Endodermal cell (in vitro differentiated cells): ENCODE measurements at regions not wholly inside any gene's neighbourhood (a gene's known extent, or its start where the extent isn't known, plus 50 kb on each side); places are given as distances from the start of the nearest gene placed in this dataset.

Experiments
- DNase-seq: peaks from one replicate; pipeline ENCODE4 v3.0.0-alpha.2; 2017
- H3K27ac ChIP-seq: 2 replicates; pipeline ENCODE4 v1.5.1; 2013; ENCODE audit warnings: mild to moderate bottlenecking, low read depth, low read length, moderate library complexity
- H3K27me3 ChIP-seq: 2 replicates; pipeline ENCODE4 v1.6.1; 2013; ENCODE audit warnings: mild to moderate bottlenecking, low read length, moderate library complexity; ENCODE audit not compliant: insufficient read depth, control insufficient read depth, poor library complexity, severe bottlenecking
- H3K36me3 ChIP-seq: 2 replicates; pipeline ENCODE4 v1.7.0; 2013; ENCODE audit warnings: mild to moderate bottlenecking, low read length, moderate library complexity; ENCODE audit not compliant: control insufficient read depth, insufficient read depth
- H3K4me1 ChIP-seq: one replicate; pipeline ENCODE4 v1.7.0; 2013; ENCODE audit warnings: low read length; ENCODE audit not compliant: control insufficient read depth, insufficient read depth
- H3K4me3 ChIP-seq: 2 replicates; pipeline ENCODE4 v1.5.1; 2013; ENCODE audit warnings: mild to moderate bottlenecking, low read length, moderate library complexity
- H3K9ac ChIP-seq: 2 replicates; pipeline ENCODE4 v1.6.1; 2013; ENCODE audit warnings: mild to moderate bottlenecking, low read length, moderate library complexity; ENCODE audit not compliant: poor library complexity, severe bottlenecking; ENCODE audit errors: extremely low read depth
- H3K9me3 ChIP-seq: 2 replicates; pipeline ENCODE4 v1.6.1; 2013; ENCODE audit warnings: mild to moderate bottlenecking, low read length, moderate library complexity; ENCODE audit not compliant: control insufficient read depth
- H3K27ac Mint-ChIP-seq: 2 replicates; pipeline ENCODE4 v1.8.0; 2020; ENCODE audit warnings: mixed read lengths
- H3K27me3 Mint-ChIP-seq: 2 replicates; pipeline ENCODE4 v1.8.0; 2021; ENCODE audit warnings: mild to moderate bottlenecking, mixed read lengths; ENCODE audit not compliant: insufficient read depth
- H3K36me3 Mint-ChIP-seq: 2 replicates; pipeline ENCODE4 v1.8.0; 2020; ENCODE audit warnings: low read depth, mixed read lengths
- H3K4me1 Mint-ChIP-seq: 2 replicates; pipeline ENCODE4 v1.8.0; 2020; ENCODE audit warnings: mixed read lengths
- H3K4me3 Mint-ChIP-seq: 2 replicates; pipeline ENCODE4 v1.8.0; 2020; ENCODE audit warnings: mild to moderate bottlenecking, moderate library complexity, mixed read lengths
- H3K9me3 Mint-ChIP-seq: 2 replicates; pipeline ENCODE4 v1.8.0; 2020; ENCODE audit warnings: mild to moderate bottlenecking, mixed read lengths
- WGBS, 2 experiments: methylation state at CpG; one replicate each; pipeline versions ENCODE4 v1.1.5 to v1.1.7; 2013; ENCODE audit warnings: missing lambda C conversion rate in 2 of 2, mixed read lengths in 1 of 2; ENCODE audit not compliant: insufficient coverage in 1 of 2, insufficient read length in 1 of 2; 5-methylcytosine and 5-hydroxymethylcytosine counted together
- TF ChIP-seq, protein P1 (sequence below): fragments of 200-600 bp; sonication (generic); conservative IDR thresholded peaks from 2 replicates; pipeline ENCODE4 v1.5.0; 2021; ENCODE audit warnings: antibody characterized with exemption, mild to moderate bottlenecking

DNA sequence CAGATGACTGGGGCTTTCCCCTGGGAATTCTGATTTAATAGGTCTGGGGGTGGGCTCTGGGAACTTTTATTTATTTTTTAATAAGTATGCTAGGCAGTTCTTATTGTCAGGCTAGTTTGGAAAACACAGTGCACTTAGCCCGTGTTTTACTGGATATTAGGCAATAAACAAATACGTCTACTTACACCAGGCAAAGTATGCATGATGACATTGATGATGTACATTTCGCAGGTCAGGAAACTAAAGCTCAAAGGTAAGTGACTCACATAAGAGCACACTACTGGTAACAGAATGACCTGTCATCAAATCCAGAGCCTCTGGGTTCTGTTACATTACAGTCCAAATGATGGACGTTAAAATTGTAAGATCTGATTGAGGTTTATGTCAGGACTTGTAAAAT is 144.4 kb upstream of the EXOC2 start:
- Histone ChIP-seq H3K27me3 (no peaks in the 10 kb centered on the region), H3K4me3 (no peak overlapping the region), H3K27ac (no peak overlapping the region), H3K4me1 (no peaks in the 10 kb centered on the region), H3K9me3 (peaks cover 8% of the 10 kb centered on the region), H3K36me3 (no peaks in the 10 kb centered on the region), H3K9ac (no peak overlapping the region)
- Mint-ChIP-seq H3K4me1 (no peaks in the 10 kb centered on the region), H3K4me3 (no peak overlapping the region), H3K27me3 (no peaks in the 10 kb centered on the region), H3K27ac (no peak overlapping the region), H3K9me3 (peaks cover 22% of the 10 kb centered on the region), H3K36me3 (no peaks in the 10 kb centered on the region)
- no peak for DNase-seq
- TF ChIP-seq, protein P1, sequence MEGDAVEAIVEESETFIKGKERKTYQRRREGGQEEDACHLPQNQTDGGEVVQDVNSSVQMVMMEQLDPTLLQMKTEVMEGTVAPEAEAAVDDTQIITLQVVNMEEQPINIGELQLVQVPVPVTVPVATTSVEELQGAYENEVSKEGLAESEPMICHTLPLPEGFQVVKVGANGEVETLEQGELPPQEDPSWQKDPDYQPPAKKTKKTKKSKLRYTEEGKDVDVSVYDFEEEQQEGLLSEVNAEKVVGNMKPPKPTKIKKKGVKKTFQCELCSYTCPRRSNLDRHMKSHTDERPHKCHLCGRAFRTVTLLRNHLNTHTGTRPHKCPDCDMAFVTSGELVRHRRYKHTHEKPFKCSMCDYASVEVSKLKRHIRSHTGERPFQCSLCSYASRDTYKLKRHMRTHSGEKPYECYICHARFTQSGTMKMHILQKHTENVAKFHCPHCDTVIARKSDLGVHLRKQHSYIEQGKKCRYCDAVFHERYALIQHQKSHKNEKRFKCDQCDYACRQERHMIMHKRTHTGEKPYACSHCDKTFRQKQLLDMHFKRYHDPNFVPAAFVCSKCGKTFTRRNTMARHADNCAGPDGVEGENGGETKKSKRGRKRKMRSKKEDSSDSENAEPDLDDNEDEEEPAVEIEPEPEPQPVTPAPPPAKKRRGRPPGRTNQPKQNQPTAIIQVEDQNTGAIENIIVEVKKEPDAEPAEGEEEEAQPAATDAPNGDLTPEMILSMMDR: no peak
- 93 to 97% methylated on average over 4 of the region's 4 CpGs for WGBS, 2 experiments

DNA sequence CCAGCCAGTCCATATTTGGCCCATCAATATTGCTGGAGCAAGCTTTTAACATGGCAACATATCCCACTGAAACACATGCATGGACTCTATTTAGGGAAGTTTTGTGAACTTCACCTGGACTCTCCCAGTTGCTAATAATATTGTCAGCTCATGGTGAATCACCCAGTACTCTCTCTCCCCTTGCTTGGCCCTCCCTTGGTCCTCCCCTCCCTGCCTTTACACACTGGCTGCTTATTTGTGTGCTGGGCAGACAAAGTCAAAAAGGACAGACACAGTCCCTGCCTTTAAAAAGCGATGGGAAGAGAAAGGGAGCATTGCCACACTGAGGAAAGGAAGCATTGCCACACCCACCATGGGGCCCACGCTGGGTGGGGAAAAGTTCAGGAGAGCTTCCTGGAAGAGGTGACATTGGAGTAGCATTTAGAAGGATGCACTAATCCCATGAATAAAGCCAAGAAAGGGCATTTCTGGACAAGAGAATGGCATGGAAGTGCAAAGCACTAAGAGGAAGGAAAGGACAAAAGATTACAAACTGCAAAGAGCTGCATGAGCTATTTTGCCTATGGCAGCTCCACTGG is 143.4 kb upstream of the EXOC2 start:
- Mint-ChIP-seq H3K36me3 (no peaks in the 10 kb centered on the region), H3K4me3 (no peak overlapping the region), H3K27me3 (no peaks in the 10 kb centered on the region), H3K27ac (no peak overlapping the region), H3K9me3 (peaks cover 25% of the 10 kb centered on the region), H3K4me1 (no peaks in the 10 kb centered on the region)
- Histone ChIP-seq H3K4me3 (no peak overlapping the region), H3K9me3 (peaks cover 8% of the 10 kb centered on the region), H3K27ac (no peak overlapping the region), H3K27me3 (no peaks in the 10 kb centered on the region), H3K36me3 (no peaks in the 10 kb centered on the region), H3K9ac (no peak overlapping the region), H3K4me1 (no peaks in the 10 kb centered on the region)
- WGBS, 2 experiments: 86 to 89% methylated on average over 2 of the region's 2 CpGs
- DNase-seq: no peak
- TF ChIP-seq, protein P1: no peak

DNA sequence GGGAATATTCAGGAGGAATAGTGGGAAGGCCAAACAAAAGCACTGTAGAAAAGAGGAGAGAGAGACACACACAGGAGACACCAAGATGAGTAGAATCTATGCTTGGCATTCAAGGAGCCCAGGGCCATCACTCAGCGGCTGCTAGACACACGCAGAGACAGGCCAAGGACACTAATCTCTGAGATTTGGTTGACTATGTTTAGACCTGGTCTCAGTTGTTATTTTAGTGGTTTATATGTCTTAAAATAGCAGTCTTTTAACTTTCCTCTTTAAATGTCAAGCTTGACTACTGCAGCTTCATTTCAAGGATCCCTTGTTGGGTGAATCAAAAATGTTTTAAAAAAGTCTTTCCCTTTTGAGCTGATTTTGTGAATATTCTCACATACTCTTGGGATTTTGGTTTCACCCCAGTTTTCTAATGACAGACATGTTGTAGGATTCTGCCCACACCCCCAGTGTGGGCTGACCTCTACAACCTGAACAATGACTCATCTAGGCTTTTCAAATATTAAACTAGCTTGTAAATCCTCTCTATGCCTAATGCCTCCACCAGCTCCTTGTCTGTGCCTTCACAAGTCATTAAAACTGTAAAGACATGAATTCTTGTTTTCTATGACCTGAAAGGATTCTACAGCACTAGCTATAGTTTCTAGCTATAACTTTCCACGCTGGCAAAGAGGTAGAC is 142.7 kb upstream of the EXOC2 start:
- H3K27me3 ChIP-seq: no peaks in the 10 kb centered on the region
- peaks cover 8% of the 10 kb centered on the region for H3K9me3 ChIP-seq
- H3K9me3 Mint-ChIP-seq: peaks cover 25% of the 10 kb centered on the region
- H3K9ac ChIP-seq: no peak overlapping the region
- H3K36me3 Mint-ChIP-seq: no peaks in the 10 kb centered on the region
- no peak overlapping the region for H3K4me3 ChIP-seq
- no peaks in the 10 kb centered on the region for H3K36me3 ChIP-seq
- H3K27me3 Mint-ChIP-seq: peaks cover under 1% of the 10 kb centered on the region
- no peaks in the 10 kb centered on the region for H3K4me1 ChIP-seq
- TF ChIP-seq, protein P1: no peak
- no peak for DNase-seq
- no peak overlapping the region for H3K27ac Mint-ChIP-seq
- no peaks in the 10 kb centered on the region for H3K4me1 Mint-ChIP-seq
- WGBS, 2 experiments: 86 to 97% methylated on average over 1 to 3 of the region's 3 CpGs
- H3K4me3 Mint-ChIP-seq: no peak overlapping the region
- no peak overlapping the region for H3K27ac ChIP-seq
